Osteocyte (in vitro differentiated cells): ENCODE measurements at regions not wholly inside any gene's neighbourhood (a gene's known extent, or its start where the extent isn't known, plus 50 kb on each side); places are given as distances from the start of the nearest gene placed in this dataset.

Experiments used
- DNase-seq: peaks from one replicate; pipeline ENCODE4 v3.0.0; 2021; ENCODE audit warnings: mixed read lengths; ENCODE audit not compliant: unreplicated experiment; ENCODE audit errors: extremely low spot score
- H3K27ac Mint-ChIP-seq: one replicate; pipeline ENCODE4 v1.8.0; 2021; ENCODE audit warnings: mild to moderate bottlenecking, mixed read lengths; ENCODE audit not compliant: unreplicated experiment
- H3K27me3 Mint-ChIP-seq: one replicate; pipeline ENCODE4 v1.8.0; 2021; ENCODE audit warnings: mixed read lengths; ENCODE audit not compliant: unreplicated experiment
- H3K36me3 Mint-ChIP-seq: one replicate; pipeline ENCODE4 v1.8.0; 2021; ENCODE audit warnings: mixed read lengths; ENCODE audit not compliant: unreplicated experiment
- H3K4me1 Mint-ChIP-seq: one replicate; pipeline ENCODE4 v1.8.0; 2021; ENCODE audit warnings: mixed read lengths; ENCODE audit not compliant: unreplicated experiment
- H3K4me3 Mint-ChIP-seq: one replicate; pipeline ENCODE4 v1.8.0; 2021; ENCODE audit warnings: mild to moderate bottlenecking, moderate library complexity, mixed read lengths; ENCODE audit not compliant: unreplicated experiment
- H3K9me3 Mint-ChIP-seq: one replicate; pipeline ENCODE4 v1.8.0; 2021; ENCODE audit warnings: mixed read lengths; ENCODE audit not compliant: unreplicated experiment
- CTCF ChIP-seq: fragments of 200-600 bp; sonication (generic); IDR thresholded peaks from 2 replicates; pipeline ENCODE4 v1.5.0; 2021; ENCODE audit warnings: antibody characterized with exemption, mild to moderate bottlenecking, moderate library complexity

GRCh38 chr6:19261642-19262041, 575.5 kb upstream of the ID4 start:
- TF ChIP-seq CTCF, result no peak
- Mint-ChIP-seq H3K4me1 (no peaks in the 10 kb centered on the region), H3K36me3 (no peaks in the 10 kb centered on the region), H3K27ac (no peak overlapping the region), H3K9me3 (no peaks in the 10 kb centered on the region), H3K4me3 (no peak overlapping the region), H3K27me3 (no peaks in the 10 kb centered on the region)
- no peak for DNase-seq

GRCh38 chr6:19268117-19268516, 569.1 kb upstream of the ID4 start:
- Mint-ChIP-seq H3K9me3 (peaks cover 14% of the 10 kb centered on the region), H3K4me1 (no peaks in the 10 kb centered on the region), H3K4me3 (no peak overlapping the region), H3K36me3 (no peaks in the 10 kb centered on the region), H3K27me3 (no peaks in the 10 kb centered on the region), H3K27ac (no peak overlapping the region)
- no peak for DNase-seq
- TF ChIP-seq CTCF, result no peak

DNA sequence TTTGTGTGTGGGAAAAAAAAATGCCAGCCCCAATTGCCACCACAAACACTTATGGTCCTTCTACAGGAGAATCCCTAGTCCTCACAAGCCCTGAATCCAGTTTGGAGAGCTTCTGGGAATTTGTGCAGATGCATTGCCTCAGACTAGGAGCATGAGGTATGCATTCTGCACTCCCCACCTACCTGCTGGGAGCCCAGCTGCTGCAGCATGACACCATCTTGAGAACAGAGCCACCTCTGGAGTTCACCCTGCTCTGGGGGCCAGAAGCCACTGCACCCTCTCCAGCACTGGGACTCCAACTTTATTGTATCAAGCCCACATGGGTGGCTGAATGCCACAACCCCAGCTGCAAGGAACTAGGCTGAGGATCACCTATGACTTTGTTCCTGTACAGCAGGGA, 568.5 kb upstream of the ID4 start:
- H3K9me3 Mint-ChIP-seq, result peaks cover 17% of the 10 kb centered on the region
- no peak overlapping the region for H3K27ac Mint-ChIP-seq
- TF ChIP-seq CTCF, result no peak
- DNase-seq, result no peak
- H3K4me1 Mint-ChIP-seq, result no peaks in the 10 kb centered on the region
- H3K36me3 Mint-ChIP-seq, result no peaks in the 10 kb centered on the region
- no peaks in the 10 kb centered on the region for H3K27me3 Mint-ChIP-seq
- H3K4me3 Mint-ChIP-seq, result no peak overlapping the region

- Mint-ChIP-seq H3K4me1 (no peaks in the 10 kb centered on the region), H3K4me3 (no peak overlapping the region), H3K36me3 (no peaks in the 10 kb centered on the region), H3K27ac (no peak overlapping the region), H3K9me3 (peaks cover 17% of the 10 kb centered on the region), H3K27me3 (no peaks in the 10 kb centered on the region)
- no peak for DNase-seq
- TF ChIP-seq CTCF, result no peak
Observed at GRCh38 chr6:19269341-19269898, 567.8 kb upstream of the ID4 start.

DNA sequence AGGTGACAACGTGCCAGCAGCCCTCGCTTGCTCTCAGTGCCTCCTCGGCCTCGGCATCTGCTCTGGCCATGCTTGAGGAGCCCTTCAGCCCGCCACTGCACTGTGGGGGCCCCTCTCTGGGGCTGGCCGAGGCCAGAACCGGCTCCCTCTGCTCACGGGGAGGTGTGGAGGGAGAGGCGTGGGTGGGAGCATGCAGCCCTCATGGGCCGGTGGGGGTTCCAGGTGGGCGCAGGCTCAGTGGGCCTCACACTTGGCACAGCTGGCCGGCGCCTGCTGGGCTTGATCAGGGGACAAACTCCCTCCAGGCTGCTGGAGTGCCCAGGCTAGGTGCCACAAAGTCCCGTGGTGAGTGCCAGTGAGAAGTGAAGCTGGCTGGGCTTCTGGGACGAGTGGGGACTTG, 566.6 kb upstream of the ID4 start:
- no peak for DNase-seq
- H3K4me1 Mint-ChIP-seq, result no peaks in the 10 kb centered on the region
- no peak for TF ChIP-seq CTCF
- H3K27me3 Mint-ChIP-seq, result no peaks in the 10 kb centered on the region
- peaks cover 22% of the 10 kb centered on the region for H3K9me3 Mint-ChIP-seq
- H3K27ac Mint-ChIP-seq, result no peak overlapping the region
- no peak overlapping the region for H3K4me3 Mint-ChIP-seq
- H3K36me3 Mint-ChIP-seq, result no peaks in the 10 kb centered on the region
